ENCODE measurements at regions not wholly inside any gene's neighbourhood (a gene's known extent, or its start where the extent isn't known, plus 50 kb on each side); places are given as distances from the start of the nearest gene placed in this dataset.

- no peaks in the 10 kb centered on the region for H3K27me3 ChIP-seq (ENCODE audit: control insufficient read depth in 3 of 3, insufficient read depth in 3 of 3, low read length in 2 of 3)
- H3K9ac ChIP-seq (ENCODE audit: insufficient read depth in 1 of 2, low read length in 2 of 2): no peak overlapping the region
- ATAC-seq (ENCODE audit: insufficient read depth, low FRiP score) (no peak), DNase-seq (no peak)
- no peak overlapping the region for H3K4me3 ChIP-seq
- H3K36me3 ChIP-seq (ENCODE audit: control insufficient read depth in 4 of 4, insufficient read depth in 4 of 4, low read length in 4 of 4): no peaks in the 10 kb centered on the region
- no peak overlapping the region for H3K27ac ChIP-seq (ENCODE audit: low read depth in 1 of 2, low read length in 1 of 2)
- H3K4me1 ChIP-seq (ENCODE audit: control insufficient read depth in 5 of 5, insufficient read depth in 5 of 5, low read length in 5 of 5): no peaks in the 10 kb centered on the region
- no peak for TF ChIP-seq CTCF (IDR thresholded peaks at IDR 0.05; ENCODE audit: control extremely low read depth, extremely low read depth)
- WGBS, 2 donors: 74 to 79% methylated on average over 4 of the region's 4 CpGs
- H3K9me3 ChIP-seq (ENCODE audit: control insufficient read depth in 4 of 4, insufficient read depth in 3 of 4, low read length in 3 of 4): no peaks in the 10 kb centered on the region
These were observed 237.2 kb upstream of the SRRM4 start for GRCh38 chr12:118743896-118744700.

GRCh38 chr12:118746176-118746575, 235.2 kb upstream of the SRRM4 start:
- Histone ChIP-seq H3K27ac (ENCODE audit: low read depth in 1 of 2, low read length in 1 of 2) (no peak overlapping the region), H3K36me3 (ENCODE audit: control insufficient read depth in 4 of 4, insufficient read depth in 4 of 4, low read length in 4 of 4) (no peaks in the 10 kb centered on the region), H3K9me3 (ENCODE audit: control insufficient read depth in 4 of 4, insufficient read depth in 3 of 4, low read length in 3 of 4) (peaks cover 0 to 2% (median 0%) of the 10 kb centered on the region in 4 donors), H3K9ac (ENCODE audit: insufficient read depth in 1 of 2, low read length in 2 of 2) (no peak overlapping the region), H3K4me3 (no peak overlapping the region), H3K27me3 (ENCODE audit: control insufficient read depth in 3 of 3, insufficient read depth in 3 of 3, low read length in 2 of 3) (no peaks in the 10 kb centered on the region), H3K4me1 (ENCODE audit: control insufficient read depth in 5 of 5, insufficient read depth in 5 of 5, low read length in 5 of 5) (no peaks in the 10 kb centered on the region)
- ATAC-seq (ENCODE audit: insufficient read depth, low FRiP score) (no peak), DNase-seq (no peak)
- no peak for TF ChIP-seq CTCF (IDR thresholded peaks at IDR 0.05; ENCODE audit: control extremely low read depth, extremely low read depth)
- 77 to 81% methylated on average over 3 of the region's 3 CpGs for WGBS, 2 donors

GRCh38 chr12:118746960-118747359, 234.4 kb upstream of the SRRM4 start:
- TF ChIP-seq CTCF (IDR thresholded peaks at IDR 0.05; ENCODE audit: control extremely low read depth, extremely low read depth): no peak
- no peak overlapping the region for H3K9ac ChIP-seq (ENCODE audit: insufficient read depth in 1 of 2, low read length in 2 of 2)
- WGBS, 2 donors: 62 to 72% methylated on average over 2 of the region's 2 CpGs

GRCh38 chr12:118747771-118748170, 233.6 kb upstream of the SRRM4 start:
- Histone ChIP-seq H3K27ac (ENCODE audit: low read depth in 1 of 2, low read length in 1 of 2) (no peak overlapping the region), H3K4me3 (no peak overlapping the region), H3K9me3 (ENCODE audit: control insufficient read depth in 4 of 4, insufficient read depth in 3 of 4, low read length in 3 of 4) (peaks cover 0 to 6% (median 1%) of the 10 kb centered on the region in 4 donors), H3K9ac (ENCODE audit: insufficient read depth in 1 of 2, low read length in 2 of 2) (no peak overlapping the region), H3K4me1 (ENCODE audit: control insufficient read depth in 5 of 5, insufficient read depth in 5 of 5, low read length in 5 of 5) (no peaks in the 10 kb centered on the region), H3K27me3 (ENCODE audit: control insufficient read depth in 3 of 3, insufficient read depth in 3 of 3, low read length in 2 of 3) (no peaks in the 10 kb centered on the region), H3K36me3 (ENCODE audit: control insufficient read depth in 4 of 4, insufficient read depth in 4 of 4, low read length in 4 of 4) (no peaks in the 10 kb centered on the region)
- DNase-seq (no peak), ATAC-seq (ENCODE audit: insufficient read depth, low FRiP score) (no peak)
- TF ChIP-seq CTCF (IDR thresholded peaks at IDR 0.05; ENCODE audit: control extremely low read depth, extremely low read depth): no peak

More at GRCh38 chr12:118746960-118747359, 234.4 kb upstream of the SRRM4 start:
- Histone ChIP-seq H3K9me3 (ENCODE audit: control insufficient read depth in 4 of 4, insufficient read depth in 3 of 4, low read length in 3 of 4) (peaks cover 0 to 6% (median 1%) of the 10 kb centered on the region in 4 donors), H3K4me1 (ENCODE audit: control insufficient read depth in 5 of 5, insufficient read depth in 5 of 5, low read length in 5 of 5) (no peaks in the 10 kb centered on the region), H3K27me3 (ENCODE audit: control insufficient read depth in 3 of 3, insufficient read depth in 3 of 3, low read length in 2 of 3) (no peaks in the 10 kb centered on the region), H3K27ac (ENCODE audit: low read depth in 1 of 2, low read length in 1 of 2) (no peak overlapping the region), H3K36me3 (ENCODE audit: control insufficient read depth in 4 of 4, insufficient read depth in 4 of 4, low read length in 4 of 4) (no peaks in the 10 kb centered on the region), H3K4me3 (no peak overlapping the region)
- ATAC-seq (ENCODE audit: insufficient read depth, low FRiP score) (no peak), DNase-seq (no peak)

Measured in lung (tissue), 11 donors.